Activated CD4-positive, alpha-beta T cell treated with anti-CD3 and anti-CD28 coated beads for 4 hours (primary cell): ENCODE measurements at regions not wholly inside any gene's neighbourhood (a gene's known extent, or its start where the extent isn't known, plus 50 kb on each side); places are given as distances from the start of the nearest gene placed in this dataset.

Experiments used
- DNase-seq, 2 donors: peaks; one replicate each; pipeline ENCODE4 v3.0.0-alpha.2; 2020

DNA sequence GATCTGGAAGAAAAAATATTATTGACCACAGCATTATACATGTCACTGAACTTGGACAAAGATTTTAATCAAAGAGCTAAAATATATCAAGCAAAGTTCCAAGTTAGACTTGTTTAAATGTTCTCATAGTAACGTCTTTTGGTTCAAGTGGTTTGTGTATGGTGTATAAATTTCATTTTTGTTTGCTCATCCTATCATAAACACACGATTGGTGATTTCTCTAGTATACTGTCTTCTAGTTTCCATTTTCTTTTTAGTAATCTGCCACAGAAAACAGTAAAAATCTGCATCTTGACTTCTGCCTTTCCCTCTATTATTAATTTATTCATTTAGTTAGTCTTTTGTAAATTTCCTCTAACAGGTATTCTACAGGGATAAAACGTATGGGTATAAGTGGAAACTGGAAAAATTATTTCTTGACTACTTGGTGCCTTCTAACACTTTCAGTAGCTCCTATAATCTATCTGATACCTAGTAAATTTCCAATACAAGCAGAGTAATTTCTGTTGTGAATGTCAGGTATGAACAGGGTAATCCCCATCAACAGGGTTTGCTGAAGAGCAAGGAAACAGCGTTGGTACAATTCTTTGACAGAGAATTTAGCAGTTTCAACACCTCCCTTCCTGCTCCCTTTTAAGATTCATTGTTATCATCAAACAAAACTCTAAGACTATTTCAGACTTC is 268.0 kb downstream of the PTPRC start:
- DNase-seq = no peak

DNA sequence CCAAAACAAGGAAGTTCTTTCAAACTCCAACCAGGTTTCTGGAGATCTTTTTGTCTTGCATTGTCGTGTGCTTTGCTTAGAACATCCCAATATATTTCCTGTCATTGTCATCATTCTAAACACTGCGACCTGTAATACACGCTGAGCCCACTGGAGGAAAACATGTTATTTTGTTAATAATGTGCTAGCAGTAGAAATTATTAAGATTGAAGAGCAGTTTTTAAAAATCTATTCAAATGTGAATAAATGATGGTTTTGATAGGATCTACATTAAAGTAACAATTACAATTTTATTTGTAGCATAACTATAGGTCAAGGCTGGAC is 268.5 kb downstream of the PTPRC start:
- DNase-seq = no peak

DNA sequence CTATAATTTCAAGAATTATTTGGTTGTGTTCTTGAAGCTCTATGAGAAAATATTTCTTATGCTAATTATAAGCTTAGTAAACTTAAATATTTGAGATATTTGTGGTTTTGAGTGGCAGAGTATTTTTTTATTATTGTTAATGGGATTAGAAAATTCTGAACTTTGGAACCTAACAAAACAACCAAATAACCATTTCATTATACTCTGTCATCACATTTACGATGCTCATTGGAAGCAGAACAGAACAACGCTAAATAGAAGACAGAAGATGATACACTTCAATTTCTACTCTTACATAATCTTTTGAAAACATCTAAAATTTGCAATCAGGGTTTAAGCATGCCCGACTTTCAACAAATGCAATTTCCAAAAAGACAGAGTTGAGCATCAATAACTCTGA is 270.2 kb downstream of the PTPRC start:
- DNase-seq = no peak

DNA sequence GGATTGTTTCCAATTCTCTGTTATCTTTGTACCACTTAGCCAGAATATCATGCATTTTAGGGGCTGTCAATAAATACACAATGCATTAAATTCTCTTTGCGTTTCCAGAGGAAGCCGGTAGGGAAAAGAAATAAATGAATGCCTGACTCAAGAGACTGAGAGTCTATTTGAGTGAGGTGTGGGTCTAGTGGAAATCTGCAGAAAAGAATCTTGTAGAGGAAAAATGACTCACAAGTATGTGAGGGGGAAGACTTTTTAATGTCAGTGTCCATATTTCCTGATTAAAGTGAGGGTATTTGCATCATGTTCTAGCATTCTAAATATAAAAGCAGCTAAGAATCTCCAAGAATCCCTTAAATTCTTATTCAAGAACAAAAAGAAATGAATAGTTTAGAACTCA is 271.1 kb downstream of the PTPRC start:
- no peak for DNase-seq

GRCh38 chr1:198910816-198911215 is 272.0 kb downstream of the PTPRC start:
- DNase-seq = no peak

- no peak for DNase-seq
Measured at GRCh38 chr1:198912046-198912445, 273.2 kb downstream of the PTPRC start.

DNA sequence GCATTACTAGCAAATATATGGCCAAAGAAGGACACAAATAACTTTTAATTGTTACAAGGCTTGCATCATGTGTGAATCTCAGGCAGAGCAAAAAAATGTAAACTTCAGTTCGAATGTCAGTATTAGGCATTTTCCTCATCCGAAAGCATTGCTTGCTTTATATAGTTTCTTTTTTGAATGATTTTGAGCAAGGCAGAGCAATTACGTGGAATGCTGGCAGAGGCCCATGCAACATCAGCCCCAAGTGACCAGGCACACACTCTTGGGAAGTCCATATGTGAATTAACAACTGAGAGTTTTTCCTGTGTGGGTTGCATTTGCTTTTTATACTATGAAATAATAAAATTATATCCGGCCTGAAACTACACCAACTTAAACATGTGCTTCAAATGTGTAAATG is 274.8 kb downstream of the PTPRC start:
- DNase-seq = no peak

- no peak for DNase-seq
Measured at GRCh38 chr1:198915327-198916231, 276.7 kb downstream of the PTPRC start.

GRCh38 chr1:198917226-198917625 is 278.4 kb downstream of the PTPRC start:
- DNase-seq = no peak

GRCh38 chr1:198918920-198919319 is 280.1 kb downstream of the PTPRC start:
- DNase-seq = no peak

DNA sequence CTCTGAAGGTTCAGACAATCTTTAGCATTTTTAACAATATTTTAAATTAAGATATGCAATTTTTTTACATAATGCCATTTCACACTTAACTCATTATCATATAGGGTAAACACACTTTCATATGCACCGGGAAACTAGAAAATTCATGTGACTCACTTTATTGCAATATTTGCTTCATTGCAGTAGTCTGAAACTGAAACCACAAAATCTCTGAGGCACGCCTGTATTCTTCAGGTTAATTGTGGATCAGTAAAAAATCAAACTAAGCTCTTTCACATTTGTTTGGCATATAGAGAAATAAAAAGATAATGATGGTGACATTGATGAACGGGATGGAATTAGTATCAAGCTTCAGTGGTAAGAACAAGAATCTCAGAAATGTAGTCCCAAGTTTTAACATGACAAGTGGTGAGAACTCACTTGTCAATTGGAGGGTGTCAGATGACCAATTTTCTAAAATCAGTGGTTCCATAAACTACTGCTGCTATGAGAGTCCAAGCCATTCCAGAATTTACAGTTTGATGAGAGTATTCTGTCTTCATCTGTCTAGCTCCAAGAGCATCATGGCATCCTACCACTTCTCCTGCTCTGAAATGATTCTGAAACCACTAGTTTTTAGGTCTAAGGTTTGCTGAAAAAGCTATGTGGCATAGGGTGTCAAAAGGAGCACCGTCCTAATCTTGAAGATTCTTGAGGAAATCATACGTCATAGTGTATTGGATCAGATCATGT is 281.0 kb downstream of the PTPRC start:
- peak in 1 of 2 donors; percentile 11 for DNase-seq

DNA sequence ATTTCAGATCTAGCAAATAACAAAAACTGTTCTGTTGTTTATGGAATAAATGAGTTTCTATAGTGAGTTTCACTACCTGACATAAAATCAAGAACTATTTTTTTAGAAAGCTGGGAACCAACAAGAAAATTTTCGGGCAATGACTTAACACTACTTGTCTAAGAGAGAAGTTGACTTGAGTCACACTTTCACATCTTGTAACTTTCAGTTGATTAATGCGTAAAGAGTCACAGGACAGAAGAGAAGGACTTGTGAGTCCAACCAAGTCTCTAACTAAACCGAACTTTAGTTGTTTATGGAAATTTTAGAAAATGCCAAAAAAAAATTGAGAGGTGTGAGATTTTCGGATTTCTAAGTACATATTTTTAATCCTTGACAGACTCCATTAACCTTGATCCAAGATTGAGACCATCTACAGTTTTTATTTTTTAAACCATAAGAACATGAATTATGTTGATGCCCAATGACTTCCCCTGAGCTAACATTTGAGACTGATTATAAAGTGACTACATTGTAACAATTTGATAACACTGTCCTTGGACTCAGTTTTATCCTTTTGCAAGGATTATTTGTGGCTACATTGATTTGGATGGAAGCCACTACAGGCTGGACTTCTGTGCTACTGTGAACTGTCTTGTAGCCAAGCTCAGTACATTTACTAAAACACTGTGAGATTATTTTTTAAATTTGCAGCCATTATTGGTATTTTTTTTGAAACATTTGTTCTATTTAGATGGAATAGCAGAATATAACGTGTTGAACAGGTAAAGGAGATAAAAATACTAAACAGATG is 284.0 kb downstream of the PTPRC start:
- DNase-seq = no peak

- DNase-seq = no peak
Measured at GRCh38 chr1:198923993-198924392, 285.2 kb downstream of the PTPRC start.

- no peak for DNase-seq
Measured at GRCh38 chr1:198925567-198925966, 286.7 kb downstream of the PTPRC start.

DNA sequence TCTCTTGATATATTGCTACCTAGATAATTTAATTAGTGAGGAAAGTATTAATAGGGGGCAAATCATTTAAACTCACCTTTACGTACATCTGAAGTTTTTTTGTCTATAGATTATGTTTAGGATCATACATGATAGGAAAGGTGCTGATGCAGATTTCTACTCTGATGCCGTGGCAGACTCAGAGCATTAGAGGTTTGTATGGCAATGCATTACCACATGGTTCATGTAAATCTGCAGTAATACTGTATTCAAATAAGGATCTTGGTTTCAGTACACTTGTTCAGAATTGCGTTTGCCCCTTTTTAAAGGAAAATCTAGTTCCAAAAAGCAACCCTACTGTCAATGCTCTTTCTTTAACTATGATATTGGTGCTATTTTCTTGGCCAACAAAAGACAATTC is 288.3 kb downstream of the PTPRC start:
- DNase-seq = no peak

DNA sequence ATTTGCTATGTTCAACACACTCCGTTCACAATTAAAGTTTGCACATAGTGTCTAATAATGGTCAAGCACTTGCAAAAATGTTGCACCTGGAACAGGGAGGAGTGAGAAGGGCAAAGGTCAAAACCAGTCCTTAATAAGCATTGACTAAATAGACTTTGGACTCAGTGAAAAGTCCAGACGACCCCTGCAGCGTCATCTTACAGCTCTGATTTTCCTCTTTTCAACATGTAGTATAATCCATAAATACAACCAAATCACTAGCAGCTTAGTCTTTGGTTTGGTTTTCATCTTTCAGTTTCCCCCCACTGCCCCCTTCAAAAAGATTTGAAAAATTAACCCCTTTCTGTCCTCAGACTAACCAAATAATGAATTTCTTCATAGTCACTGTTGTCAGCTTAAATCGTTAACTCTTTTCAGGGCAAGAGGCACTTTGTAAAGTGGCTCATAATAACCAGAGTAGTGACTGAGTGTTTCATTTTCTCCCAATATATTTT is 290.3 kb downstream of the PTPRC start:
- DNase-seq = no peak

GRCh38 chr1:198929961-198930599 is 291.2 kb downstream of the PTPRC start:
- DNase-seq = no peak

DNA sequence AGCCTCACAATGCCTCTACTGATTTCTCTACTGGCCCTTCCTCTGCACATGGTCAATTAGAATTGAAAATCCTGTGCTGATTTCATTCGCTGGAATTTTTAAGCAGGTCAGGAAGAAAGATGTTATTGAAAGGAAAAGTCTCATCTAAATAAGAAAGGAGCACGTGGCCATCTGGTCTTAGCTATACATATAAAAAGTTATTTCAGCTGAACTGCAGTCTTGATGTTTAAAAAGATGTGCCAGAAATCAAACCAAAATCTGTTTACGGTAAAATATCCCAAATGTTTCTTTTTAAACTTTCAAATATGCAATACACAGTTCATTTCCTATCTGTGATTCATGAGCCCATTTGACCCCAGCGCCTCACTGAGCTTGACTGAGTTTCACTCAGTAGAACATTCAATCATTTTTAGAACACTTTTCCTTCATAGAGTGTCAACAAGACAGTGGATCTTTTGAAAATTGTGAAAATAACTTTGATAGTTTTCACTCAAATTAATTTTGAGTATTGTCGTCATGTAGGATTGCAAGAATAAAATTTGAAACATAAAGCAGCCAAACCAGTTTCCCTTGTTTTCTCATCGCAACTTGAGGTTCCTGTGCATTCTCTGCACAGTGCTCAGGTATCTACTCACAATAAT is 293.6 kb downstream of the PTPRC start:
- DNase-seq = no peak

DNA sequence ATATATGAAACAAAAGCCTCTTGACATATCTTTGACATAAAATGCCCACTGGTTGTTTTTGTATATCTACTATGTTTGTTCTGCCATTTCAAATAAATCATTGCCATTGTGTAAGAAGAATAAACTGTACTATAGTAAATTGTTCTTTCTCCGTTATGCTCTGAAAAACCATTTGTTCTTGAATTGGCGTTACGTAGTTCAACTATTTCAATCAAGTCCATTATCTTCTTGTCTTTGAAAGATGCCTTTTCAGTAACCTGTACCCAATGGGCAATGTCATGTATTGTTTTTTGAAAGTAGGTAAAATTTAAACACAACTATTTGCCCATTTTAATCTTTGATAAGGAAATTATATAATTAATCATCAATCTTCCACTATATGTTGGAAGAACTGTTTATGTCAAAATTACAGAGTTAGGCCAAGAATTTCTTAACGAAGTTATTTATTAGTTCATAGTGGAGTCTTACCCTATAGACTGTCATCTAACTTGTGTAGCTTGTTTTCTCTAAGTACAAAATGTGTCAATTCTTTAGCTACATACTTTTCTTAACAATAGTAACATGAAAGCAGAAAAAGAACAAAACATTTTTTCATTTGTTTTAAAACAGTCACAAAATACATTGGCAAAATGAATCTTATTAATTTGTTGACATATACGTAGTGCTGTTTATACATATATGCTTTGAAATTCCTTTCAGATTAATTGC is 294.8 kb downstream of the PTPRC start:
- DNase-seq = no peak

GRCh38 chr1:198934426-198934825 is 295.6 kb downstream of the PTPRC start:
- no peak for DNase-seq

DNA sequence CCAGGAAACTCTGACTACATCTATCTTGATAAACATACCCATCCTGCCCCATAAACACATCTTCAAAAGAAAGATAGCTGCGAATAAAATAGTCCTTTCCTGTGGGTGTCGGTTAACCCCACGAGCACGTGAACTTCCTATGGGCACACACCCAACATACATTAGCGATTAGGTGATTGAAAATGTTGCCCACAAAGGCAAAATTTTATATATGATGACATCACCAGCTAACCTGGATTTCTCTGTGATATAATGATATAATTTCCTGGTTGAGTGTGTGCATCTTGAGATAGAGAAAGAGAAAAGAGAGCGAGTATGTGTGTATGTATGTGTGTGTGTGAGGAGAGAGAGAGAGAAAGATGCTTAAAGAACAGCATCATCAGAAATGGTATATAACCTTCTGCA is 296.1 kb downstream of the PTPRC start:
- DNase-seq = peak; percentile 32 to 33
